ENCODE measurements at regions not wholly inside any gene's neighbourhood (a gene's known extent, or its start where the extent isn't known, plus 50 kb on each side); places are given as distances from the start of the nearest gene placed in this dataset.

DNA sequence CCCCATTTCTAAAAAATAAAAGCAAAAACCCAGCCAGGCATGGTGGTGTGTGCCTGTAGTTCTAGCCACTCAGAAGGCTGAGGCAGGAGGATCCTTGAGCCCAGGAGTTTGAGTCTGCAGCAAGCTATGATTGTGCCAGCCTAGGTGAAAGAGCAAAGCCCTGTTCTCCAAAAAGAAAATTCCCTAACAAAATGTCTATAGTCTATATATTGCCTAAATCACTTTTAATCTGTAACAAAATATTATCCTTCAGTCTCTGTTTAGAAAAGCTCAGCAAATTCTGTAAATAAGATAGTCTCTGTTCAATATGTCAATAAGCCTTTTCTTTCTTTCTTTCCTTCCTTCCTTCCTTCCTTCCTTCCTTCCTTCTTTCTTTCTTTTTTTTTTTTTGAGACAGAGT, 75.8 kb upstream of the ZFP64 start:
- H3K9me3 ChIP-seq, result no peaks in the 10 kb centered on the region
- TF ChIP-seq, protein P1, sequence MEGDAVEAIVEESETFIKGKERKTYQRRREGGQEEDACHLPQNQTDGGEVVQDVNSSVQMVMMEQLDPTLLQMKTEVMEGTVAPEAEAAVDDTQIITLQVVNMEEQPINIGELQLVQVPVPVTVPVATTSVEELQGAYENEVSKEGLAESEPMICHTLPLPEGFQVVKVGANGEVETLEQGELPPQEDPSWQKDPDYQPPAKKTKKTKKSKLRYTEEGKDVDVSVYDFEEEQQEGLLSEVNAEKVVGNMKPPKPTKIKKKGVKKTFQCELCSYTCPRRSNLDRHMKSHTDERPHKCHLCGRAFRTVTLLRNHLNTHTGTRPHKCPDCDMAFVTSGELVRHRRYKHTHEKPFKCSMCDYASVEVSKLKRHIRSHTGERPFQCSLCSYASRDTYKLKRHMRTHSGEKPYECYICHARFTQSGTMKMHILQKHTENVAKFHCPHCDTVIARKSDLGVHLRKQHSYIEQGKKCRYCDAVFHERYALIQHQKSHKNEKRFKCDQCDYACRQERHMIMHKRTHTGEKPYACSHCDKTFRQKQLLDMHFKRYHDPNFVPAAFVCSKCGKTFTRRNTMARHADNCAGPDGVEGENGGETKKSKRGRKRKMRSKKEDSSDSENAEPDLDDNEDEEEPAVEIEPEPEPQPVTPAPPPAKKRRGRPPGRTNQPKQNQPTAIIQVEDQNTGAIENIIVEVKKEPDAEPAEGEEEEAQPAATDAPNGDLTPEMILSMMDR (IDR thresholded peaks at IDR 0.05 in 8 of 11, conservative IDR thresholded peaks at IDR 0.05 in 3 of 11), result no peak
- TF ChIP-seq POLR2A (IDR thresholded peaks at IDR 0.05) (no peak), POLR2AphosphoS5 (IDR thresholded peaks at IDR 0.05) (no peak)
- intact Hi-C loops (cut with DNase I; ENCODE audit: low total_unique reads), result no loop called here
- H3K27ac ChIP-seq, result no peak overlapping the region
- H3K36me3 ChIP-seq, result no peaks in the 10 kb centered on the region
- H3K27me3 ChIP-seq (replicated peaks in 1 of 7), result peaks cover 0 to 21% (median 0%) of the 10 kb centered on the region in 7 donors
- no peaks in the 10 kb centered on the region for H3K4me1 ChIP-seq
- DNase-seq, result no peak
- no peak overlapping the region for H3K4me3 ChIP-seq

DNA sequence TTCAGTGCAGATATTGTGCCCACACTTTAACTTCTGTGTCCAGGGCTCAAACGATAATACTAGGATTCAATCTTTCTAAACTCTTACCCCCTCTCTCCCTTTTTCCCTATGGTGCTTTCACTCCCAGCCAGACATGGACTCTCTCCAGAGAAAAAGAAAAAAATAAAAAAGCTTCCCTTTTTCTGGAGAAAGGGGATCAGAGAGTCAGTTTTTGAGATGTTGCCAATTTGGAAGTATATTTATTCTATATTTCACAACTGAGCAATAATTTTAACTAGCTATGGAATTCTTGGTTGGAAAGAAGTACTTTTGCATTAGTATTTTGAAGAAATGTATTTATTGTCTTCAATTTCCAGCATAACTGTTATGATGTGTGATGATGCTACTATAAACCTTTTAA, 72.2 kb upstream of the ZFP64 start:
- Histone ChIP-seq H3K4me1 (no peaks in the 10 kb centered on the region), H3K9me3 (no peaks in the 10 kb centered on the region), H3K27ac (no peak overlapping the region), H3K27me3 (replicated peaks in 1 of 7) (peaks cover 0 to 24% (median 0%) of the 10 kb centered on the region in 7 donors), H3K36me3 (no peaks in the 10 kb centered on the region), H3K4me3 (no peak overlapping the region)
- TF ChIP-seq POLR2AphosphoS5 (IDR thresholded peaks at IDR 0.05) (no peak), POLR2A (IDR thresholded peaks at IDR 0.05) (no peak)
- TF ChIP-seq, protein P1 (IDR thresholded peaks at IDR 0.05 in 8 of 11, conservative IDR thresholded peaks at IDR 0.05 in 3 of 11), result no peak
- 73 to 86% (median 81%) methylated on average over 1 of the region's 1 CpG for WGBS, 5 donors
- no peak for DNase-seq
- intact Hi-C loops (cut with DNase I; ENCODE audit: low total_unique reads), result no loop called here

DNA sequence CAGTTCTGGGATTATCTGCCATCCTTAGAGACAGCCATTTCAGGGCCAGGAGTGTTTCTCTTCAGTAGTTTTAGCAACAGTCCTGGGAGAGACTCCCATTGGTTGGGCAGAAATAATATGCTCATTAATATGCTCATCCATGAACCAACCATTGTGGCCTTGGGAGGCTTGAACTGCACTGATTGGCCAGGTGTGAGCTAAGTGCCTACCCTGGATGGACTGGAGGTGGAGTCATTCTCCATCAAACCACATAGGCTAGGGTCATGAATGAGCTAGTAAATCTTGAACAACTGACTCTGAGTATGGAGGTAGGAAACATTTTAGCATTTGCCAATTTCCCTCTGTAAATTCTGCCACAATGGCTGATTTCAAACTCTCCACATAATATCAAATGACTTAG, 70.2 kb upstream of the ZFP64 start:
- Histone ChIP-seq H3K4me1 (no peaks in the 10 kb centered on the region), H3K27ac (no peak overlapping the region), H3K4me3 (no peak overlapping the region), H3K9me3 (no peaks in the 10 kb centered on the region), H3K27me3 (replicated peaks in 1 of 7) (peaks cover 0 to 27% (median 0%) of the 10 kb centered on the region in 7 donors), H3K36me3 (no peaks in the 10 kb centered on the region)
- intact Hi-C loops (cut with DNase I; ENCODE audit: low total_unique reads), result no loop called here
- no peak for DNase-seq
- no peak for TF ChIP-seq POLR2A (IDR thresholded peaks at IDR 0.05)

DNA sequence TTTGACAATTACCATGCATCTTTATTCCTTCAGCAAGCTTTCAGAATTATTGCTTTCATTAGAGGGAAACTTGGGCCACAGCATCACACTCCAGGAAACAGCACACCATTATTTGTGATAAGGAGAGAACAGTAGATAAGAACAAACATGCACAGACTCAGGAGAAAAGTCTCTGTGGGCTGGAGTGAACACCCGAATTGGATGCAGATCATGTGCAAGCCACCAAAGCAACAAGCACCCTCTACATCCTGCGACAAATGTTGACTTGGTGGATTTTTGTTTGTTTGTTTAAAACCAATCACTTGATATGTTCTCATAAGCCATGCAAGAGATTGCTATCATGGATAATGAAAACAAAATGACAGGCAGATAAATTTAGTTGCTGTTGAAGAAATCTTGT, 67.7 kb upstream of the ZFP64 start:
- no peak overlapping the region for H3K4me3 ChIP-seq
- no peaks in the 10 kb centered on the region for H3K36me3 ChIP-seq
- DNase-seq, result no peak
- H3K27me3 ChIP-seq (replicated peaks in 1 of 7), result peaks cover 0 to 21% (median 0%) of the 10 kb centered on the region in 7 donors
- intact Hi-C loops (cut with DNase I; ENCODE audit: low total_unique reads), result no loop called here
- H3K4me1 ChIP-seq, result no peaks in the 10 kb centered on the region
- H3K9me3 ChIP-seq, result no peaks in the 10 kb centered on the region
- TF ChIP-seq, protein P1 (IDR thresholded peaks at IDR 0.05 in 8 of 11, conservative IDR thresholded peaks at IDR 0.05 in 3 of 11), result no peak
- TF ChIP-seq POLR2A (IDR thresholded peaks at IDR 0.05) (no peak), POLR2AphosphoS5 (IDR thresholded peaks at IDR 0.05) (no peak)
- no peak overlapping the region for H3K27ac ChIP-seq
- 58 to 75% (median 70%) methylated on average over 2 of the region's 2 CpGs for WGBS, 5 donors

DNA sequence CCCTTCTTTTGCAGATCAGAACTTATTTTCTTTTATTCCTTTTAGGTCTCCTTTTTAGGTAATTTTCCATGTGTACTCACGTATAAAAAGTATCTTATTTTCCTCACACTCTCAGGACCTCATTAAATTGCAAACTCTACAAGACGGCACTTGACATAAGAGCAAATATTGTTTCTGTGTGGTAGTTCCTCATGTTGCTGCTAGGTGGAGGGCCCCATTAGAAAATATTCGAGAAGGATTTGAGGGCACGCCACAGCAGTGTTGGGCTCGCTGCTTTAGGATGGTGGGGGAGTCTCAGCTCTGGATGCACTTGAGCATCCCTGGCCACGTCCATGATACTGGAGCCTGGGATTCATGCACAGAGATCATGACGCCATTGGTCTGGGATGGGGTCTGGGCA, 64.9 kb upstream of the ZFP64 start:
- WGBS, 5 donors, result 87 to 93% (median 88%) methylated on average over 7 of the region's 7 CpGs
- Histone ChIP-seq H3K36me3 (no peaks in the 10 kb centered on the region), H3K27ac (no peak overlapping the region), H3K27me3 (replicated peaks in 1 of 7) (peaks cover 0 to 8% (median 0%) of the 10 kb centered on the region in 7 donors), H3K4me1 (no peaks in the 10 kb centered on the region), H3K4me3 (no peak overlapping the region), H3K9me3 (peaks cover 0 to 9% (median 0%) of the 10 kb centered on the region in 8 donors)
- intact Hi-C loops (cut with DNase I; ENCODE audit: low total_unique reads), result no loop called here
- no peak for TF ChIP-seq POLR2AphosphoS5 (IDR thresholded peaks at IDR 0.05)
- TF ChIP-seq, protein P1 (IDR thresholded peaks at IDR 0.05 in 8 of 11, conservative IDR thresholded peaks at IDR 0.05 in 3 of 11), result no peak
- no peak for TF ChIP-seq POLR2A (IDR thresholded peaks at IDR 0.05)
- DNase-seq, result no peak

Measured in spleen (tissue), 11 donors.